ENCODE measurements at regions not wholly inside any gene's neighbourhood (a gene's known extent, or its start where the extent isn't known, plus 50 kb on each side); places are given as distances from the start of the nearest gene placed in this dataset.

GRCh38 chr17:13143001-13143400 is 125.2 kb upstream of the ELAC2 start:
- Mint-ChIP-seq H3K27me3 (ENCODE audit: low read depth, poor library complexity) (peaks cover 4% of the 10 kb centered on the region), H3K36me3 (ENCODE audit: low read depth) (peaks cover 15% of the 10 kb centered on the region), H3K4me1 (peaks cover 7% of the 10 kb centered on the region), H3K27ac (no peak overlapping the region), H3K4me3 (no peak overlapping the region), H3K9me3 (peaks cover 25% of the 10 kb centered on the region)
- DNase-seq, result no peak
- TF ChIP-seq, protein P1, sequence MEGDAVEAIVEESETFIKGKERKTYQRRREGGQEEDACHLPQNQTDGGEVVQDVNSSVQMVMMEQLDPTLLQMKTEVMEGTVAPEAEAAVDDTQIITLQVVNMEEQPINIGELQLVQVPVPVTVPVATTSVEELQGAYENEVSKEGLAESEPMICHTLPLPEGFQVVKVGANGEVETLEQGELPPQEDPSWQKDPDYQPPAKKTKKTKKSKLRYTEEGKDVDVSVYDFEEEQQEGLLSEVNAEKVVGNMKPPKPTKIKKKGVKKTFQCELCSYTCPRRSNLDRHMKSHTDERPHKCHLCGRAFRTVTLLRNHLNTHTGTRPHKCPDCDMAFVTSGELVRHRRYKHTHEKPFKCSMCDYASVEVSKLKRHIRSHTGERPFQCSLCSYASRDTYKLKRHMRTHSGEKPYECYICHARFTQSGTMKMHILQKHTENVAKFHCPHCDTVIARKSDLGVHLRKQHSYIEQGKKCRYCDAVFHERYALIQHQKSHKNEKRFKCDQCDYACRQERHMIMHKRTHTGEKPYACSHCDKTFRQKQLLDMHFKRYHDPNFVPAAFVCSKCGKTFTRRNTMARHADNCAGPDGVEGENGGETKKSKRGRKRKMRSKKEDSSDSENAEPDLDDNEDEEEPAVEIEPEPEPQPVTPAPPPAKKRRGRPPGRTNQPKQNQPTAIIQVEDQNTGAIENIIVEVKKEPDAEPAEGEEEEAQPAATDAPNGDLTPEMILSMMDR (IDR thresholded peaks at IDR 0.05), result no peak

- peaks cover 4% of the 10 kb centered on the region for H3K27me3 Mint-ChIP-seq (ENCODE audit: low read depth, poor library complexity)
- TF ChIP-seq, protein P1 (IDR thresholded peaks at IDR 0.05), result no peak
- H3K27ac Mint-ChIP-seq, result no peak overlapping the region
- H3K9me3 Mint-ChIP-seq, result peaks cover 33% of the 10 kb centered on the region
- DNase-seq, result no peak
- peaks cover 17% of the 10 kb centered on the region for H3K36me3 Mint-ChIP-seq (ENCODE audit: low read depth)
- no peak overlapping the region for H3K4me3 Mint-ChIP-seq
- H3K4me1 Mint-ChIP-seq, result peaks cover 7% of the 10 kb centered on the region
Observed at GRCh38 chr17:13140750-13141149, 122.9 kb upstream of the ELAC2 start.

GRCh38 chr17:13135506-13135905 is 117.7 kb upstream of the ELAC2 start:
- DNase-seq, result no peak
- peaks cover 32% of the 10 kb centered on the region for H3K9me3 Mint-ChIP-seq
- no peak overlapping the region for H3K27ac Mint-ChIP-seq
- TF ChIP-seq, protein P1 (IDR thresholded peaks at IDR 0.05), result no peak
- H3K4me3 Mint-ChIP-seq, result no peak overlapping the region
- peaks cover 7% of the 10 kb centered on the region for H3K4me1 Mint-ChIP-seq
- peaks cover 4% of the 10 kb centered on the region for H3K27me3 Mint-ChIP-seq (ENCODE audit: low read depth, poor library complexity)
- peaks cover 17% of the 10 kb centered on the region for H3K36me3 Mint-ChIP-seq (ENCODE audit: low read depth)

GRCh38 chr17:13134076-13134475 is 116.2 kb upstream of the ELAC2 start:
- H3K27me3 Mint-ChIP-seq (ENCODE audit: low read depth, poor library complexity), result no peaks in the 10 kb centered on the region
- peaks cover 7% of the 10 kb centered on the region for H3K4me1 Mint-ChIP-seq
- H3K36me3 Mint-ChIP-seq (ENCODE audit: low read depth), result peaks cover 7% of the 10 kb centered on the region
- TF ChIP-seq, protein P1 (IDR thresholded peaks at IDR 0.05), result no peak
- H3K27ac Mint-ChIP-seq, result no peak overlapping the region
- H3K4me3 Mint-ChIP-seq, result no peak overlapping the region
- H3K9me3 Mint-ChIP-seq, result peaks cover 17% of the 10 kb centered on the region
- no peak for DNase-seq

GRCh38 chr17:13131225-13131624 is 113.4 kb upstream of the ELAC2 start:
- H3K27me3 Mint-ChIP-seq (ENCODE audit: low read depth, poor library complexity), result no peaks in the 10 kb centered on the region
- no peaks in the 10 kb centered on the region for H3K36me3 Mint-ChIP-seq (ENCODE audit: low read depth)
- no peaks in the 10 kb centered on the region for H3K9me3 Mint-ChIP-seq
- H3K4me3 Mint-ChIP-seq, result no peak overlapping the region
- DNase-seq, result no peak
- H3K4me1 Mint-ChIP-seq, result peaks cover 7% of the 10 kb centered on the region
- H3K27ac Mint-ChIP-seq, result no peak overlapping the region
- TF ChIP-seq, protein P1 (IDR thresholded peaks at IDR 0.05), result no peak

- Mint-ChIP-seq H3K27ac (no peak overlapping the region), H3K36me3 (ENCODE audit: low read depth) (no peaks in the 10 kb centered on the region), H3K27me3 (ENCODE audit: low read depth, poor library complexity) (no peaks in the 10 kb centered on the region), H3K4me1 (no peaks in the 10 kb centered on the region), H3K9me3 (no peaks in the 10 kb centered on the region), H3K4me3 (no peak overlapping the region)
- DNase-seq, result no peak
- TF ChIP-seq, protein P1 (IDR thresholded peaks at IDR 0.05), result no peak
Observed at GRCh38 chr17:13129356-13129755, 111.5 kb upstream of the ELAC2 start.
